Activated CD4-positive, alpha-beta T cell treated with anti-CD3 and anti-CD28 coated beads, Interleukin-2, amount 10 ng/mL, durations not matched to agents 7 days and 5 days (primary cell): ENCODE measurements at regions not wholly inside any gene's neighbourhood (a gene's known extent, or its start where the extent isn't known, plus 50 kb on each side); places are given as distances from the start of the nearest gene placed in this dataset.
"Not testable (repeated sequence)": the region's sequence is repeated elsewhere in the genome, so short reads cannot be mapped to it uniquely, and the experiment has no call there.

Experiments used
- CTCF ChIA-PET: fragments of 350-600 bp; sonication (Branson Sonifier 250); formaldehyde crosslinking; loops from one replicate; lab custom pipeline; 2021; ENCODE audit warnings: antibody characterized with exemption; lab: Charles Lee
- POLR2A ChIA-PET: fragments of 350-600 bp; sonication (Branson Sonifier 250); formaldehyde crosslinking; loops from one replicate; lab custom pipeline; 2021; ENCODE audit warnings: antibody characterized with exemption; lab: Charles Lee
- DNase-seq: peaks from one replicate; pipeline ENCODE4 v3.0.0-alpha.2; 2020
- H3K27ac Mint-ChIP-seq: one replicate; pipeline ENCODE4 v1.8.0; 2021; ENCODE audit warnings: mild to moderate bottlenecking, moderate library complexity, mixed read lengths
- H3K27me3 Mint-ChIP-seq: one replicate; pipeline ENCODE4 v1.8.0; 2021; ENCODE audit warnings: mixed read lengths
- H3K36me3 Mint-ChIP-seq: one replicate; pipeline ENCODE4 v1.8.0; 2021; ENCODE audit warnings: low read depth, mixed read lengths
- H3K4me1 Mint-ChIP-seq: one replicate; pipeline ENCODE4 v1.8.0; 2021; ENCODE audit warnings: mixed read lengths
- H3K4me3 Mint-ChIP-seq: one replicate; pipeline ENCODE4 v1.8.0; 2021; ENCODE audit warnings: mild to moderate bottlenecking, moderate library complexity, mixed read lengths
- H3K9me3 Mint-ChIP-seq: one replicate; pipeline ENCODE4 v1.8.0; 2021; ENCODE audit warnings: mixed read lengths

DNA sequence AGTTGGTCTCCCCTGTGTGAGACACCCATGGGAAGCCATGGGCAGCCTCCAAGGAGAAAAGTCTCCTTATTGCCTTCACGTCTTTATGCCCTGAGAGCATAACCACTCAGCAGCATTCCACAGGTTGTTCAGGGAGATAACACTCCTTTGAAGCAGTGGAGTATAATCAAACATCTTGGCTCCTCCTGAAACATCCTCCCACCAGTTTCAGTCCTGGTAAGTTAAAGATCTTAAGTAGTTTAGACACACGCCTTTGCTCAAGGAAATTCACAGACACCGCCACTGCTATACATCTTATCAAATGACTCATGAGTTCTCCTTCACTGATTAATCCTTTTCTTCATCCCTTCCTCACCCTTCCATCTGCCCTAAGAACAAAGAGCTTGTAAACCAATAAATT lies 446.5 kb upstream of the RASGRP1 start:
- H3K27ac Mint-ChIP-seq, H3K27me3 Mint-ChIP-seq, DNase-seq, H3K4me3 Mint-ChIP-seq, H3K4me1 Mint-ChIP-seq, POLR2A ChIA-PET, H3K36me3 Mint-ChIP-seq, CTCF ChIA-PET: not testable (repeated sequence)
- H3K9me3 Mint-ChIP-seq, result peaks cover 10% of the 10 kb centered on the region

DNA sequence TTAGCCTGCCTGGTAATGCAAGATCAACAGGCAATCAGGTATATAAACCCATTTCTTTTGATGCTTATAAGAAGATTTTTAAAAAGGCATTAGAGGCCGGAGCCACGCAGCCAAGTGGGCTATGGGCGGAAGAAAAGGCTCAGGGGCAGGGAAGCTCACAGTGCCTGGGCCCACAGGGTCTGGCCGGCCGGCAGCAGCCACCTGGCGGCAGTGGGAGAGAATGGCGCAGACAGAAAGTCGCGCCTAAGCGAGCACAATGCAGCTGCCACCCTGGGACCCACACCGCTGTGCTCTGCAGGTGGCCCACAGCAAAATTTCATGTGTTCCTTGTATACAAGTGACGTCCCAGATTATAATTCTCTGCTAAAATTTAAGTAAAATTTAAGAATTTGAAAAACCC lies 448.6 kb upstream of the RASGRP1 start:
- POLR2A ChIA-PET, result no interaction called here
- peaks cover 6% of the 10 kb centered on the region for H3K27me3 Mint-ChIP-seq
- H3K27ac Mint-ChIP-seq, result no peak overlapping the region
- CTCF ChIA-PET, result interaction anchor here (1.2 kb wide), 1 partner anchor 17 kb away, joined by 4 read pairs; no protein-coding TSS in a partner anchor
- no peak overlapping the region for H3K4me3 Mint-ChIP-seq
- H3K9me3 Mint-ChIP-seq, result peaks cover 8% of the 10 kb centered on the region
- no peak for DNase-seq
- H3K36me3 Mint-ChIP-seq, result no peaks in the 10 kb centered on the region
- no peaks in the 10 kb centered on the region for H3K4me1 Mint-ChIP-seq

DNA sequence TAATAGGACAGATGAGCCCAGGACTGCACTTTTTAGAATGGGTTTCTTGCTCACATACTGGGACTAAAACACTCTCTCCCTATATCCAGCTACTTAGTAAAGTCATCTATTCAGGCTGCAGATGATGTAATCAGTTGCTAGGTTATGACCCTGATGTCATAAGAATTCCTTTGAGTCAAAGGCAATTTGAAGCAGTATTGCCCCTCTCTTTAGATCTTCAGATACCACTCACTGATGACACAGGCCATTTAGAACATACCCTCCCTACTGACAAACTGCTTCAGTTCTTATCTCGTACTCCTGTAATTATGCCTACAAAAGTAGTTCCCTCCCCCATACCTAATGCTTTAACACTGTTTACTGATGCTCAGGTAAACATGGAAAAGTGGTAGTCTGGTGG lies 450.1 kb upstream of the RASGRP1 start:
- Mint-ChIP-seq H3K4me3 (no peak overlapping the region), H3K27ac (no peak overlapping the region), H3K4me1 (no peaks in the 10 kb centered on the region), H3K36me3 (no peaks in the 10 kb centered on the region), H3K27me3 (peaks cover 10% of the 10 kb centered on the region), H3K9me3 (peaks cover 7% of the 10 kb centered on the region)
- ChIA-PET POLR2A (no interaction called here), CTCF (no interaction called here)
- DNase-seq, result no peak

DNA sequence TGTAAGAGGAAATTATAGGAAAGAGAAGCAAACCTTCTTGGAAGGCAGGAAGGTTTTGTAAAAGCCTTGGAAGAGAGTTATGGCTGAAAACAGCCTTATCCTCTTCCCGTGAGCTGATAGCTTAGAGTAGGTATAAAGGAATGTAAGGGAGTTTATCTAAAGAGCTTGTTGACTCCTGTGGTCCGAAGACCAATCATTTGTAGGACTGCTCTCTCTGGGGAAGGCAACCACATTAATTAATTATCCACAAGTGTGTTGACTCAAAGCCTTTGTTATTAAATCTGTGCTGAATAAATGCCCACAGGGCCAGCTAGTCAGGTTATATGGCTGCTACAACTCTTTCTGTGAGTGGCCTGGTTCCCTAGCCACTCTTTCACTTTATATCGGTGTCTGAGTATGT lies 452.1 kb upstream of the RASGRP1 start:
- H3K4me1 Mint-ChIP-seq, result no peaks in the 10 kb centered on the region
- no peak for DNase-seq
- no peaks in the 10 kb centered on the region for H3K36me3 Mint-ChIP-seq
- no peak overlapping the region for H3K27ac Mint-ChIP-seq
- POLR2A ChIA-PET, result no interaction called here
- no peak overlapping the region for H3K4me3 Mint-ChIP-seq
- H3K27me3 Mint-ChIP-seq, result peaks cover 24% of the 10 kb centered on the region
- no peaks in the 10 kb centered on the region for H3K9me3 Mint-ChIP-seq
- CTCF ChIA-PET, result no interaction called here

DNA sequence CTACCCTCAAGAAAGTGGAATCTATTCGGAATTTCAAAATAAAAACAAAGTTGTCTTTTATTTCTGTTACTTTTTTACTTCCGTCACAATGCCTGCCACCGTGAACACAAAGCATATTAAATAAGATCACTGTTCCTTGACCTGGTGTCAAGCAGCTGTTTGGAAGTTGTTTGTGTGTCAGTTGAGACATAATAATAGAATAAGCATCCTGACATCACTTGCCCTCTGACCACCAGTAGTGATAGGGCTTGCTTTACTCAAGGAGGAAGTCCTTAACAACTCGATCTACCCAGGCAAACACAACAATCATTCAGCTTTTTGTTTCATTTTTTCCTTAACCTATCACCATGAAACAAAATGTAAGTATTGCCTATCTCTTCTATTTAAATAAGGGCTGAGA lies 454.4 kb upstream of the RASGRP1 start:
- Mint-ChIP-seq H3K27me3 (peaks cover 24% of the 10 kb centered on the region), H3K4me1 (no peaks in the 10 kb centered on the region), H3K9me3 (no peaks in the 10 kb centered on the region), H3K36me3 (no peaks in the 10 kb centered on the region), H3K4me3 (no peak overlapping the region), H3K27ac (no peak overlapping the region)
- no peak for DNase-seq
- ChIA-PET POLR2A (no interaction called here), CTCF (no interaction called here)

DNA sequence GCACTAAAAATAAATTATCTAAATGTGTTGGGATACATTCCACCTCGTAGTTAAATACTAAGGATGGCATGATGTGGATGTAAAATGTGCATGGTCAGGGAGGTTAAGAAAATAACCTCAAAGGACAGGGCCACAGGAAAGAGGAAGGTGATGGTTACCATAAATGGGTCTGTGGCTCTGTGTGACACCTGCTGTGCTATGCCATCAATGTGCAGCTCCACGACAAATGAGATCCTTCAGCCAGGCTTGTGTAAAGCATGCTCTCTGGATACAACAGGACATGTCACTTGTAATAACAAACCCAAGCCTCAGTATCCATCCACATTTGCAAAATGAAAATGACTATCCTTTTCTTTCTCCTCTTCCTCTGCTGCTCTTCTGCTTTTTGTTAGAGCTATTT lies 456.7 kb upstream of the RASGRP1 start:
- no peaks in the 10 kb centered on the region for H3K4me1 Mint-ChIP-seq
- no peak overlapping the region for H3K4me3 Mint-ChIP-seq
- POLR2A ChIA-PET, result no interaction called here
- peaks cover 24% of the 10 kb centered on the region for H3K27me3 Mint-ChIP-seq
- CTCF ChIA-PET, result no interaction called here
- no peak for DNase-seq
- H3K36me3 Mint-ChIP-seq, result no peaks in the 10 kb centered on the region
- no peak overlapping the region for H3K27ac Mint-ChIP-seq
- no peaks in the 10 kb centered on the region for H3K9me3 Mint-ChIP-seq

DNA sequence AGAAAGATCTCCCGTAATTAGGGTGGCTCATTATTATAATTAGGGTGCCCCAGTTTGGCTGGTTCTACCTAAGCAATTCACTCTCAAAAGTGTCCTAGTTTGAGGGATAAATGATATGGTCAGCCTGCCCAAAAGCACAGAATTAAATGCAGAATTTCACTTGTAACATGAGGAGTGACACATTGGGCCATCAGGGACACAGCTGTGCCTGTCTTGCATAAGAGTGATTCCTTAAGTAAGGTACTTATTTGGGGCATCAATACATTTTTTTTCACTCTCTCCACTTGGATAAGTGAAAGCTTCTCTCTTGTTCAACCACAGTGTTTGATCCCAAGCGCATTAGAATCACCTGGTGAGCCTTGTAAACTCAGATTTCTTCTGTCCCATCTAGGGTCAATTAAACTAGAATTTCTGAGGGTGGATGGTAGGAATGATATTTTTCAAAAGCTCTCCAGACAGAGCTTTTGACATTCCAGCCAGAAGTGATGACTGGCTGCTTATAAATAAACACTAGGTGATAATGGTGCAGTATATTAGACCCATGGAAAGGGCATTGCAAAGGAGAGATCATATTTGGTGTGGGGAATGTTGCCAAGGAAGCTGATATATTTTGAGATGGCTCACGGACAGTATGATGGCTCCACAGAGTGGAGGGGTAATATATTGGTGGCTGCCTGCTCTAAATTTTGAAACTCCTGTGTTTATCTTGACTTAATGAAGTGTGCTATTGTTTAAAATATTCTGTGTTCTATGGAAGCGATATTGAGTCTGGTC lies 458.1 kb upstream of the RASGRP1 start:
- no peaks in the 10 kb centered on the region for H3K9me3 Mint-ChIP-seq
- H3K4me1 Mint-ChIP-seq, result no peaks in the 10 kb centered on the region
- H3K36me3 Mint-ChIP-seq, result no peaks in the 10 kb centered on the region
- no peak overlapping the region for H3K4me3 Mint-ChIP-seq
- DNase-seq, result no peak
- CTCF ChIA-PET, result no interaction called here
- H3K27me3 Mint-ChIP-seq, result peaks cover 21% of the 10 kb centered on the region
- no peak overlapping the region for H3K27ac Mint-ChIP-seq
- POLR2A ChIA-PET, result no interaction called here

DNA sequence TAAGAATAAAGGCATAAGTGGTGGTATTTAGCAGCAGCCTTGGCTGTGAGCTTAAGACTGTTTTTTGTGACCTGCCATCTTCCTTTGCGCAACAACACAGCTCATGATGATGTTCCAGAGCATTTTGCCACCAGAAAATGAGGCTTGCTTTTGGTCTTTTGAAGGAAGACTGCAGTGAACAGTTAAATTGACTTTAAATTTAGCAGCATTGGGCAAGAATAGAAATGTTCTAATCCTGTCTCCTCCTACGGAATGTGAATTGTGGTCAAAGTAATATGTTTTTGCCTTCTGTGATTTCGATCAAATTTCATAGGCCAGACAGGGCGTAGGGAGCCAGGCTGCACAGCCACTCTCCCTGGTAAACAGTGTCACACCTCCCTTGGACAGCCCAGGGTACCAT lies 460.7 kb upstream of the RASGRP1 start:
- POLR2A ChIA-PET, result no interaction called here
- H3K4me3 Mint-ChIP-seq, result no peak overlapping the region
- H3K4me1 Mint-ChIP-seq, result no peaks in the 10 kb centered on the region
- CTCF ChIA-PET, result no interaction called here
- H3K9me3 Mint-ChIP-seq, result no peaks in the 10 kb centered on the region
- H3K27ac Mint-ChIP-seq, result no peak overlapping the region
- no peak for DNase-seq
- H3K27me3 Mint-ChIP-seq, result peaks cover 15% of the 10 kb centered on the region
- H3K36me3 Mint-ChIP-seq, result no peaks in the 10 kb centered on the region

DNA sequence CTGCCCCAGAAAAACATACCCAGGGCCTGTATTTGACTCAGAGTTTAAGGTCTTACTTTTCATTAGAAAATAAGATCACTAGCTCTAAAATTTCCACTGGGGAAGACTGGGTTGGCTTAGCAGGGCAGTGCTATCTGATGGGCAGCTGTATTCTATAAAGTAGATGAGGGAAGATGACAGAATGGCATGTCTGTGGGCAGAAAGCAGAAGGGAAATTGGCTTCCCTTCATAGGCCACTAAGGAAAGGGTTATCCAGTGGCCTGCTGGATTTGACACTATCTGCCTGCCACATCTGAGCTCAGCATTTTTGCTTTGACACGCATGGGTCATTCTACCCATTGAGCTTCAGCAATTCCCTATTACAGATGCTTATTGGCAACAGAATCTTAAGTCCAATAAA lies 461.3 kb upstream of the RASGRP1 start:
- ChIA-PET CTCF (no interaction called here), POLR2A (no interaction called here)
- no peak for DNase-seq
- Mint-ChIP-seq H3K36me3 (no peaks in the 10 kb centered on the region), H3K27ac (no peak overlapping the region), H3K27me3 (peaks cover 9% of the 10 kb centered on the region), H3K9me3 (no peaks in the 10 kb centered on the region), H3K4me3 (no peak overlapping the region), H3K4me1 (no peaks in the 10 kb centered on the region)

DNA sequence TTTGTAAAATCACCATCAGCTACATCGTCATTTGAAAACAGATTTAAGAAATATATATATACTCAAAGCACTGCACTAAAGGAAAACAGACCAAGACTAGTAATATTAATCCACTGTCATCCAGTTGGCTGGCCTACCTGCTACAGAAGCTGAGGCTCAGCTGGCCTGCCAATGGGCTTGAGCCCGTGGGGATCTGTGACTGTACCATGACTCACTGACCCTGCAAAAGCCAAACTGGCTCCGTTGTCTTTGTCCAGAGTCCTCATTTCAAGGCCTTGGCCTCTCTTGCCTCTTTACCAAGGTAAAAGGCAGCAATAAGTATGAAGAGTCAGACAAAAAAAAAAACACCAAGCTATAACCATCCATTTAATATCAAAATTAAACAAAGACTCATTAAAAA lies 463.5 kb upstream of the RASGRP1 start:
- no peaks in the 10 kb centered on the region for H3K36me3 Mint-ChIP-seq
- no peak overlapping the region for H3K4me3 Mint-ChIP-seq
- ChIA-PET CTCF (no interaction called here), POLR2A (no interaction called here)
- DNase-seq, result no peak
- H3K4me1 Mint-ChIP-seq, result no peaks in the 10 kb centered on the region
- H3K27me3 Mint-ChIP-seq, result peaks cover 8% of the 10 kb centered on the region
- no peak overlapping the region for H3K27ac Mint-ChIP-seq
- H3K9me3 Mint-ChIP-seq, result no peaks in the 10 kb centered on the region

DNA sequence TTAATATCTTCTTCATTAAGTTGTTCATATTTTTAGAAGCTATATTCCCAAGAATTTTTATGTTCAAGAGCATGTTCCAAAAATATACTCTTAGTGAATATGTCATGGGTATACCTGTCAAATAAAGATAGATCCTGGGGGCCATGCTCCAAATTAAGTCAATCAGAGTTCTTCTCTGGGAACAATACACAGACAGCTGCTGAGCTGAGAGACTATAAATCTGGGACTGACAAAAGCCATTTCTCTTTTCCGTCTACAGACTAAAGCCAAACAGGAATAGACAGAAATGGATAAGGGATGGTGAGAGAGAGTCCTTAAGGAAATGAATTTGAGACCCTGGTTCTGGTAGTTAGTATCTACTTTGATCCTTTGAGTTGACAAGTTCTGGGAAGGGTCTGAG lies 465.1 kb upstream of the RASGRP1 start:
- DNase-seq, result no peak
- Mint-ChIP-seq H3K27ac (no peak overlapping the region), H3K36me3 (no peaks in the 10 kb centered on the region), H3K27me3 (peaks cover 12% of the 10 kb centered on the region), H3K4me1 (no peaks in the 10 kb centered on the region), H3K4me3 (no peak overlapping the region), H3K9me3 (no peaks in the 10 kb centered on the region)
- ChIA-PET POLR2A (no interaction called here), CTCF (no interaction called here)

DNA sequence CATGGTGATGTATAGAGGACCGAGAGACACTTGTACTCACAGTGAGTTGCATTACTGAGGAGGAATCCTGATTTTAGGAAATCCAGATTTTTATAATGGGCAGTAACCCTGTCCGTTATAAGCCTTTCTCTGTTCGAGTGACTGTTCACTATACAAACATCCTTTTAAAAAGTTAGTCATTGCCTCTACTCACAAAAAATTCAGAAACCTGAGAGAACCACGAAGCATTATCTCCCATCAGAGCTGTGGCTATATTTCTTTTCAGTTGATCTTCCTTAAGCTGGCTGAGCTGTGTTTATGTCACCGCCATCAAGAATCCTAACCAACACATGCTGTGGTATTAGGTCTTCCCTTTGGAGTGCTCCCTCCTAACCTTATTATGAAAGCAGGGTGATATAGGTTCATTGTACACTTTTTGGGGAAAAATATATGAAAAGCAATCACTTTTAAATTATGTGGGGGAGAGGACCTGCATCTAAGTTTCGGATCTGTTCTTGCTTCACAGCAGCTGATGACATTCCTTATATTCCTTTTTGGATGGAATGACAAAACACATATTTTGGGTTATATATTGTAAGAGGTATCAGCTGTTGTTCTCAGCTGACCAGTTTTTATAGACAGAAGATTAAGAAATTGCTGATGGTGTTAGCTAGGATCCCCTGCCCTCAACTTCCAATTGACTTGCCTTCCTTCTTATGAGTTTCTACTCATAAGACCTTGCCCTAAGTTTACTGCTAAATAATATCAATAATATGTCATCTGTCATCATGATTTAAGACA lies 465.9 kb upstream of the RASGRP1 start:
- H3K27ac Mint-ChIP-seq, result no peak overlapping the region
- no peaks in the 10 kb centered on the region for H3K9me3 Mint-ChIP-seq
- DNase-seq, result no peak
- H3K27me3 Mint-ChIP-seq, result peaks cover 12% of the 10 kb centered on the region
- no peaks in the 10 kb centered on the region for H3K4me1 Mint-ChIP-seq
- POLR2A ChIA-PET, result no interaction called here
- H3K36me3 Mint-ChIP-seq, result no peaks in the 10 kb centered on the region
- no peak overlapping the region for H3K4me3 Mint-ChIP-seq
- CTCF ChIA-PET, result no interaction called here

DNA sequence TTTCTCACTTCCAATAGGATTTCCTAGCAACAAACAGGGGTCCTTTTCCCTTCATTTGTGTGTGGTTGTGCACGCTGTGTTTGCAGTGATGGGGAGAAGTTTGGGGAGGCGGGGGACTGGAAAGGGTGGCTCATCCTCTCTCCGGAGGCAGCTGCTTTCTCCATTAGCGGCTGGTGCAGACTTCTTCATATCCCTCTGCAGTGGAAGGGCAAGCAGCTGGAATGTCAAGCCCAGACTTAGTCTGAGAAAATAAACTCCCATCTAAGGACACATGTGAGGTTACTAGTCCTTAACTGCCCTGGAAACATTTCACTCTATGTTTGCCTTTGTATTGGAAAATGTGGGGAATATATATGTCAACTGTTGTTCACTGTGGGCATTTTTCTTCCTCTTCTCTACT lies 467.0 kb upstream of the RASGRP1 start:
- POLR2A ChIA-PET, result no interaction called here
- Mint-ChIP-seq H3K4me3 (no peak overlapping the region), H3K9me3 (no peaks in the 10 kb centered on the region), H3K27me3 (peaks cover 12% of the 10 kb centered on the region), H3K4me1 (no peaks in the 10 kb centered on the region), H3K36me3 (no peaks in the 10 kb centered on the region), H3K27ac (no peak overlapping the region)
- no peak for DNase-seq
- CTCF ChIA-PET, result no interaction called here
